ENCODE measurements at regions not wholly inside any gene's neighbourhood (a gene's known extent, or its start where the extent isn't known, plus 50 kb on each side); places are given as distances from the start of the nearest gene placed in this dataset.

DNA sequence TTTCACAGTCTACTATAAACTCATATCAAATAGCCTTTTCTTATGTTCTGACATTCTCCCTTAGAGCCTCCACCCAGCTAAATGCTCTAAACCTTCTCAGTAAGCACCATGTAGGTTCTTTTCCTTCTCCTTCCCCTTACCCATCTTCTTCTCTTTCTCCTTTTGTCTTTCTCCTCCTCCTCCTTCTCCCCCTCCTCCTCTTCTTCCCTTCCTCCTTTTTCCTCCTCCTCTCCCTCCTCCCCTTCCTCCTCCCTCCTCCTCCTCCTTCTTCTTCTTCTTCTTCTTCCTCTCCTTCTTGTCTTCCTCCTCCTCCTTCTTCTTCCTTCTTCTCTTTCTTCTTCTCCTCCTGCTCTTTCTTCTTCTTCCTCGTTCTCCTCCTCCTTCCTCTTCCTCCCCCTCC lies 85.2 kb upstream of the KCNAB1 start:
- H3K4me2 ChIP-seq (ENCODE audit: insufficient read depth, low read length) = no peak overlapping the region
- H4K20me1 ChIP-seq (ENCODE audit: insufficient read depth, low read length) = no peaks in the 10 kb centered on the region
- no peak overlapping the region for H2AFZ ChIP-seq (ENCODE audit: low read length)
- H3K36me3 ChIP-seq (ENCODE audit: insufficient read depth, low read length) = no peaks in the 10 kb centered on the region
- no peak for DNase-seq (ENCODE audit: insufficient read length, low spot score, missing footprints)
- H3K9me3 ChIP-seq (ENCODE audit: low read depth, low read length) = no peaks in the 10 kb centered on the region
- no peak for TF ChIP-seq CTCF (IDR thresholded peaks at IDR 0.05; ENCODE audit: extremely low read depth, low read depth, low read length)
- no peak overlapping the region for H3K4me3 ChIP-seq (ENCODE audit: insufficient read depth, low read length)
- no peaks in the 10 kb centered on the region for H3K27me3 ChIP-seq (ENCODE audit: insufficient read depth, low read length)
- no peaks in the 10 kb centered on the region for H3K79me2 ChIP-seq (ENCODE audit: insufficient read depth, low read length)
- no peaks in the 10 kb centered on the region for H3K4me1 ChIP-seq (ENCODE audit: insufficient read depth, low read length)
- H3K27ac ChIP-seq (ENCODE audit: low read depth, low read length) = no peak overlapping the region

DNA sequence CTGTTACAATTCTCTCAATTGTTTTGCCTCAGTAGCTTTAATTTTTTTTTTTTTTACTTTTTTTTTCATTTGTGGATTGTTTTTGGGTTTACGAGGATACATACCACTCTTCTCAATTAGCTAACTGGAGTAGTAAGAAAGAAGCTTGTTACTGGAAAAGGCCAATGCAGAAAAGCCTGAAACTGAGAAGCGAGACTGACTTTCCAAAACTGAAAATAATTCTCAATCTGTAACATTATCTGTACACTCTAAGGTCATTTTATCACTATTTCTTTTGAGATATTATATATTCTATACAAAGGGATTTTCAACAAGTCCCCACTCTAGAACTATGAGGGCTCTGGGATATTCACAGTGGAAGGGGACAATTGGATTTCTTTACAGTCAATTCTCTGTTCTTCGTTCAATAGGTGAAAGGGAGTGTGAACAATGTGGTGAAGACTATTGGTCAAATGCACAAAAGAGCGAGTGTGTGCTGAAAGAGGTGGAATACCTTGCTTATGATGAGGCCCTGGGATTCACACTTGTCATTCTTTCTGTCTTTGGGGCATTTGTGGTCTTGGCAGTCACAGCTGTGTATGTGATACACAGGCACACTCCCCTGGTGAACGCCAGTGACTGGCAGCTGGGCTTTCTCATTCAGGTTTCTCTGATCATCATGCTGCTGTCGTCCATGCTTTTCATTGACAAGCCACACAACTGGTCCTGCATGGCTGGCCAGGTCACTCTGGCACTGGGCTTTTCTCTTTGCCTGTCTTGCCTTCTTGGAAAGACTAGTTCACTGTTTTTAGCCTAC lies 83.9 kb upstream of the KCNAB1 start:
- TF ChIP-seq CTCF (IDR thresholded peaks at IDR 0.05; ENCODE audit: extremely low read depth, low read depth, low read length) = no peak
- H3K27ac ChIP-seq (ENCODE audit: low read depth, low read length) = no peak overlapping the region
- no peaks in the 10 kb centered on the region for H3K36me3 ChIP-seq (ENCODE audit: insufficient read depth, low read length)
- no peak overlapping the region for H2AFZ ChIP-seq (ENCODE audit: low read length)
- H4K20me1 ChIP-seq (ENCODE audit: insufficient read depth, low read length) = no peaks in the 10 kb centered on the region
- DNase-seq (ENCODE audit: insufficient read length, low spot score, missing footprints) = no peak
- no peaks in the 10 kb centered on the region for H3K79me2 ChIP-seq (ENCODE audit: insufficient read depth, low read length)
- no peaks in the 10 kb centered on the region for H3K9me3 ChIP-seq (ENCODE audit: low read depth, low read length)
- H3K4me2 ChIP-seq (ENCODE audit: insufficient read depth, low read length) = no peak overlapping the region
- no peaks in the 10 kb centered on the region for H3K27me3 ChIP-seq (ENCODE audit: insufficient read depth, low read length)
- no peaks in the 10 kb centered on the region for H3K4me1 ChIP-seq (ENCODE audit: insufficient read depth, low read length)
- H3K4me3 ChIP-seq (ENCODE audit: insufficient read depth, low read length) = no peak overlapping the region

DNA sequence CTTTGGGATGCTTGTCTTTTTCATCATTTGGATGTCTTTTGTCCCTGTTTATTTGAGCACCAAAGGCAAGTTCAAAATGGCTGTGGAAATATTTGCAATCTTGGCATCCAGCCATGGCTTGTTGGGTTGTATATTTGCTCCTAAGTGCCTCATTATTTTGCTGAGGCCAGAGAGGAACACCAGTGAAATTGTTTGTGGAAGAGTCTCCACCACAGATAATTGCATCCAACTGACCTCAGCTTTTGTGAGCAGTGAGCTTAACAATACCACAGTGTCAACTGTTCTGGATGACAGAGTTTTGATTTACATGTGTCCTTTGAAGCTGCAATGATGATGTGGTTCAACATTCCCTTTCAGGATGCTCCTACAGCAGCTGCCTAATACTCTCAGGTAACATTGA lies 83.0 kb upstream of the KCNAB1 start:
- Histone ChIP-seq H3K4me2 (ENCODE audit: insufficient read depth, low read length) (no peak overlapping the region), H3K27me3 (ENCODE audit: insufficient read depth, low read length) (no peaks in the 10 kb centered on the region), H3K4me1 (ENCODE audit: insufficient read depth, low read length) (no peaks in the 10 kb centered on the region), H3K27ac (ENCODE audit: low read depth, low read length) (no peak overlapping the region), H2AFZ (ENCODE audit: low read length) (no peak overlapping the region), H3K9me3 (ENCODE audit: low read depth, low read length) (no peaks in the 10 kb centered on the region), H3K79me2 (ENCODE audit: insufficient read depth, low read length) (no peaks in the 10 kb centered on the region), H4K20me1 (ENCODE audit: insufficient read depth, low read length) (no peaks in the 10 kb centered on the region), H3K4me3 (ENCODE audit: insufficient read depth, low read length) (no peak overlapping the region), H3K36me3 (ENCODE audit: insufficient read depth, low read length) (no peaks in the 10 kb centered on the region)
- DNase-seq (ENCODE audit: insufficient read length, low spot score, missing footprints) = no peak
- TF ChIP-seq CTCF (IDR thresholded peaks at IDR 0.05; ENCODE audit: extremely low read depth, low read depth, low read length) = no peak

- H3K4me3 ChIP-seq (ENCODE audit: insufficient read depth, low read length) = peak overlapping the region; percentile 50
- H3K27ac ChIP-seq (ENCODE audit: low read depth, low read length) = no peak overlapping the region
- H3K79me2 ChIP-seq (ENCODE audit: insufficient read depth, low read length) = no peaks in the 10 kb centered on the region
- H3K36me3 ChIP-seq (ENCODE audit: insufficient read depth, low read length) = no peaks in the 10 kb centered on the region
- H3K4me2 ChIP-seq (ENCODE audit: insufficient read depth, low read length) = peak overlapping the region; percentile 65
- no peaks in the 10 kb centered on the region for H4K20me1 ChIP-seq (ENCODE audit: insufficient read depth, low read length)
- no peak for TF ChIP-seq CTCF (IDR thresholded peaks at IDR 0.05; ENCODE audit: extremely low read depth, low read depth, low read length)
- H3K27me3 ChIP-seq (ENCODE audit: insufficient read depth, low read length) = no peaks in the 10 kb centered on the region
- no peaks in the 10 kb centered on the region for H3K9me3 ChIP-seq (ENCODE audit: low read depth, low read length)
- no peaks in the 10 kb centered on the region for H3K4me1 ChIP-seq (ENCODE audit: insufficient read depth, low read length)
- DNase-seq (ENCODE audit: insufficient read length, low spot score, missing footprints) = peak; percentile 86
- H2AFZ ChIP-seq (ENCODE audit: low read length) = peak overlapping the region; percentile 91
Observed at GRCh38 chr3:156038869-156039268, 81.5 kb upstream of the KCNAB1 start.
